ENCODE measurements at regions not wholly inside any gene's neighbourhood (a gene's known extent, or its start where the extent isn't known, plus 50 kb on each side); places are given as distances from the start of the nearest gene placed in this dataset.

DNA sequence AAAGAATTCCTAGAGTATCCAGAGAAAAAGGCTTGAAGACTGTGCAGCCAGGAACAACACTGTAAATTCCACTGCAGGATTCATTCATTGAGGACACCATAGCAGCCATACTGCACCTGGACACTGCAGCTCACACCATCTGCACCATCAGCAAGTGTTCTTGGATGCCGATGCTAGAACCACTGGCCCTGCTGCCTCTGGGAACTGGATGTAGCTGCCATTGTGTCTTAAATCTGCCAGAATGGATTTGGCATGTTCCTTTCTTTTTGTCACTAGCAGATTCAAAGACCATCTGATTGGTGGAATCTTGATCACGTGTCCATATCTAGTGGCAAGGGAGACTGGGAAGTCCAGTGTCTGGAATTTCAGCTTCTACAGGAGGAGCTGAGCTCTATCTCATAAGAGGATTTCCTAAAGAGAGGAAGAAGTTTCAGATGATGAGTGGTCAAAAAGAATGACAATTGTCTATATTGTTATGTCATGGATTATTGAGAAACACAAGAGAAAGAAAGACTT, 278.3 kb upstream of the ANKRD55 start:
- no peak for TF ChIP-seq CTCF (IDR thresholded peaks at IDR 0.05 in 4 of 5, conservative IDR thresholded peaks at IDR 0.05 in 1 of 5)
- no peak for TF ChIP-seq POLR2A (IDR thresholded peaks at IDR 0.05)

All from gastrocnemius medialis (tissue), 4 donors.